ENCODE measurements at regions not wholly inside any gene's neighbourhood (a gene's known extent, or its start where the extent isn't known, plus 50 kb on each side); places are given as distances from the start of the nearest gene placed in this dataset.

DNA sequence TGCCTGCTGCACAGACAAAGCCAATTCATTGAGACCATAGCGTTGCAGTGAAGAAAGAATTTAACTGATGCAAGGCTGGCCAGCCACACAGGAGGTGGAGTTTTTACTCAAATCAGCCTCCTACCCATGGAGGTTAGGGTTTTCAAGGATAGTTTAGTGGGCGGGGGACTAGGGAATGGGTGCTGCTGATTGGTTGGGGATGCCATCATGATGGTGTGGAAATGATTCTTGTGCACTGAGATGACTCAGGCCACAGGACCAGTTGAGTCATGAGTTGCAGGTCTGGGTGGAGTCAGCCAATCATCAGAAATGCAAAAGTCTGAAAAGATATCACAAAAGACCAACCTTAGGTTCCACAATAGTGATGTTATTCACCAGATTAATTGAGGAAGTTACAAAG lies 359.6 kb downstream of the FOXO1 start:
- TF ChIP-seq, protein P1, sequence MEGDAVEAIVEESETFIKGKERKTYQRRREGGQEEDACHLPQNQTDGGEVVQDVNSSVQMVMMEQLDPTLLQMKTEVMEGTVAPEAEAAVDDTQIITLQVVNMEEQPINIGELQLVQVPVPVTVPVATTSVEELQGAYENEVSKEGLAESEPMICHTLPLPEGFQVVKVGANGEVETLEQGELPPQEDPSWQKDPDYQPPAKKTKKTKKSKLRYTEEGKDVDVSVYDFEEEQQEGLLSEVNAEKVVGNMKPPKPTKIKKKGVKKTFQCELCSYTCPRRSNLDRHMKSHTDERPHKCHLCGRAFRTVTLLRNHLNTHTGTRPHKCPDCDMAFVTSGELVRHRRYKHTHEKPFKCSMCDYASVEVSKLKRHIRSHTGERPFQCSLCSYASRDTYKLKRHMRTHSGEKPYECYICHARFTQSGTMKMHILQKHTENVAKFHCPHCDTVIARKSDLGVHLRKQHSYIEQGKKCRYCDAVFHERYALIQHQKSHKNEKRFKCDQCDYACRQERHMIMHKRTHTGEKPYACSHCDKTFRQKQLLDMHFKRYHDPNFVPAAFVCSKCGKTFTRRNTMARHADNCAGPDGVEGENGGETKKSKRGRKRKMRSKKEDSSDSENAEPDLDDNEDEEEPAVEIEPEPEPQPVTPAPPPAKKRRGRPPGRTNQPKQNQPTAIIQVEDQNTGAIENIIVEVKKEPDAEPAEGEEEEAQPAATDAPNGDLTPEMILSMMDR (IDR thresholded peaks at IDR 0.05; ENCODE audit: low read depth, low read length): no peak
- DNase-seq (ENCODE audit: extremely low read depth, low read depth): no peak

DNA sequence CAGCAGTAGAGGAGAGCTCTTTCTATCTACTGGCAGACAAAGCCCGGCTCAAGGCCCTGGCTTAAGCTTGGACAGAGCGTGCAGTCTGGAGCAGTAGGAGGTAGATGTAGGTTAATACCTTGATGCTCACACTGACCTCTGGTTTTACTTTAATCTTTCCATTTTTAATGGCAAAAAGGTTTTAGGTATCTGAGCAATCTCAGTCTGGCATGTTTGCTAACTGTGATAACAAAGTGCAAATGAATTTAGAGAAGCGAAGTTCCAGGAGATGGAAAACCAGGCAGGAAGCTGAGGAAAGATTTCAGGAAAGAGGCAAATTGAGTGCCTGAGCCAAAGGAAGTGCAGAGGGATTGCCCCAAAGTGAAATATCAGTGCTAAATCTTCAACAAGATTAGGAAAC lies 356.6 kb downstream of the FOXO1 start:
- no peak for DNase-seq (ENCODE audit: extremely low read depth, low read depth)
- TF ChIP-seq, protein P1 (IDR thresholded peaks at IDR 0.05; ENCODE audit: low read depth, low read length): no peak

DNA sequence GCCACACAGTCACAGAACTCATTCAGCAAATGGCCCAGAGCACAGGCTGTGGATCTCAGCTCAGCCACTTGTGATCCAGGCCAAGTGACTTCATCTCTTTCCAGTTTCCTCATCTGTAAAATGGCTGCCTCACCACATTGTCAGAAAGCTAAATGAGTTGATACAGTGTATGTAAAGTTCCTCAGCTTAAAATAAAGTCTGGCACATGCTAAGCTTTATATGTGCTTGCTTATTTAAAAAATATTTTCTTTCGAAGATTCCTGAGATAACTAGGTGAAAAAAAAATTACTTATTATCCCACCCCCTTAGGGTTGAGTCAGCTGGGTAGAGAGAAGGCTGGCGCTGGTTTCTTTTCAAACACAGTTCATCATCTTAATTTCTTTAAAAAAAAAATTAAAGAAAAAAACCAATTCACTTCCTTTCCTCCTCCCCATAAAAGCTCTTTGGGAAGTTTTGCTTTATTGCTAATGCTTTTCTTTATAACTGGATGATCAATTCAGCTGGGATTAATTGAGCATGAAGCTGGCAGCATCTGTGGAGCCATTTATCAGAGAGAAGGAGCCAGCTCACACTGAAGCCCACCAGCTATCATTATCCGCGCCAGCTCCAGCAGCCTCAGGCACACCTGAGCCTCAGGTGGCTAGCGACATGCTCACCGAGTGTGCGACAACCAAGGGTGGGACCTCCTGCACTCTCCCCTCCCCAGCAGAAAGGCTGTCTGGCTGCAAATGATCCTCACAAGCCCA lies 354.9 kb downstream of the FOXO1 start:
- TF ChIP-seq, protein P1 (IDR thresholded peaks at IDR 0.05; ENCODE audit: low read depth, low read length): no peak
- no peak for DNase-seq (ENCODE audit: extremely low read depth, low read depth)

DNA sequence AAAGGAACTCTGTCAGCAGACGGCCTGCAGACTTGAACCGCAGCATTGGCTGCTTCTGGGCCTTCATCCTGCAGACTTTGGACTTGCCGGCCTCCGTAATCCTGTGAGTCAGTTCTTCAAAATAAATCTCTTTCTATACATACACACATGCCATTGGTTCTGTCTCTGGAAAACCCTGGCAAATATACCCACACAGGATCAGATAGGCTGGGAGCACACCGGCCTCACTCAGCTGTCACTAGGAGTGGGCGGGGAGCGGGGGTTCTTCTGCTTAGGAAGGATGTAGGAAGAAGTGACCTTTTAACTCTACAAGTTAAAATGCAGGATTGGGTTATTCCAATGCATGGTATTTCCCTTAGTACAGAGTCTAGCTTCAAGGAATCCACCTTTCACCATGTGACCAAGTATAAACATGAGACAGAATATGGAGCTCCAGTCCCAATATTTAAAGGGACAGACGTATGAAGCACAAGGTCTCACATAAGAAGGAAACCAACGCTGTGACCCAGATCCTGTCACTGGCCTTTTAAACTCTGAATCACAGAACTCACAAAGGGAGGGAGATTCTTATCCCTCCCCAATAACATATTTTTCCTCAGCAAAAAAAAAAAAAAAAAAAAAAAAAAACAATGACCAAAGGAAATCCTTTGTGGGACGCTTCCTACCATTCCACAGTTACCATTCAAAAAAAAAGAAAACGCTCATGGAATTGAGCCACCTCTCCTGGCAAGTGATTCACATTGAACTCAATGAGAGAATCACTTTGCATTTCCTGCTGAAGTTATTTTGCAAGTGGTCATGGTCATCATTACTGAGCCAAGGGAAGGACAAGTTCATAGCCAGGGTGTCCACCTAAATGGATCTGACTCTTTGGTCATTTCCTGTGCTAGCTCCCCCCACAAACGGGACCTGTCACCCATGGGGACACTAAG lies 352.9 kb downstream of the FOXO1 start:
- TF ChIP-seq, protein P1 (IDR thresholded peaks at IDR 0.05; ENCODE audit: low read depth, low read length): no peak
- DNase-seq (ENCODE audit: extremely low read depth, low read depth): no peak

DNA sequence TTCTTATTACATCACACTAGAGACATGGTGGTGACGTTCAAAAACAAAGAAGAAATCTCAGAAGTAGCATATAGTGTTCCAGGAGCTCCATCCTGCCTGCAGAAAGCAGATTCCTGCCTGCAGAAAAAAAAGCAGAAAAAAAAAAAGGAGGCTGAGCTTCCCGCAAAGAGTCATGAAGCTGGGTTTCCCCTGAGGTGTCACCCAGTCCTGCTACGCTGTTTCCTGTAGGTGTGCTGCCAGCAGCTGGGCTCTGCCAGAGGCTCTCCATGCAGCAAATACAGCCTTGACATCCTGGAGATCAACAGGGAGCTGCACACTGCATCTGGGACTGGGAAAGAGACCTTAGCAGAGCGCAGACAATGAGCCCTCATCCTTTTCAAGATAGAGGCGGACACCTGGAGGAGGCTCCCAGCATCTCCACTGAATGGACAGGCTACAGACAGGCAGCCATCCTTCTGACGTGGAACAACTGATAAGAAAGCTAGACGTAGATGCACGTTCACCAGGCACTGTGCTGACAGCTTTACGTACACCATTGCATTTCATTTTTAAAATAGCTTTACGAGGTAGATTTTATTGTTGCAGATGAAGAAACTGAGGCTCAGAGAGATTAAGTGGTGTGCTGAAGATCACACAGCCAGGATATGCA lies 350.9 kb downstream of the FOXO1 start:
- DNase-seq (ENCODE audit: extremely low read depth, low read depth): no peak
- TF ChIP-seq, protein P1 (IDR thresholded peaks at IDR 0.05; ENCODE audit: low read depth, low read length): no peak

DNA sequence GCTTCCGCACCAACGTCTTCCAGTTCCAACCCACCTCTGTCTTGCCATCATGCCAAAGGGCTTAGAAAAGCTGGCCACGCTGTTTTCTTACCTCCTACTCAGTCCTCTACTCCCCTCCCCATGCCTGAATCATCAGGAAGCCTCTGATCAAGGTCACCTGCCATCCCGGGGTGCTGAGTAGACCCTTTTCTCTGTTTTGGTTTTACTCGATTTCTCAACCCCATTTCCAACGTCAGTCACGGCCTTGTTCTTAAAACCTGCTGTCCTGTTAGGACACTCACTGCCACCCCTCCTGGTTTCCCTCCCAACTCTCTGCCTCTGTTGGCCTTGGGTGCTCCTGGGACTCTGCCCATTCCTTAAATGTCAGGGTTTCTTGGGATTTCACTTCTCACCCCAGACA lies 350.1 kb downstream of the FOXO1 start:
- TF ChIP-seq, protein P1 (IDR thresholded peaks at IDR 0.05; ENCODE audit: low read depth, low read length): no peak
- no peak for DNase-seq (ENCODE audit: extremely low read depth, low read depth)
